Spleen (tissue), 7 donors: ENCODE measurements at regions not wholly inside any gene's neighbourhood (a gene's known extent, or its start where the extent isn't known, plus 50 kb on each side); places are given as distances from the start of the nearest gene placed in this dataset.

Experiments
- POLR2AphosphoS5 ChIP-seq, 3 donors: sonication (generic); formaldehyde crosslinking; IDR thresholded peaks; one replicate each; pipeline ENCODE4 v1.5.1; 2017; ENCODE audit warnings: antibody characterized with exemption in 3 of 3
- TF ChIP-seq, protein P1 (sequence below), 11 experiments: fragments of 200-600 bp in 7 of 11; fragments of 450-650 bp in 4 of 11; sonication (generic) in 4 of 11; IDR thresholded peaks in 8 of 11; conservative IDR thresholded peaks in 3 of 11; 1 replicate in 7 of 11; 2 replicates in 4 of 11; pipeline versions ENCODE4 v1.4.0 to v1.8.0; 2016 to 2021; ENCODE audit warnings: antibody characterized with exemption in 11 of 11, inconsistent platforms in 4 of 11, mild to moderate bottlenecking in 1 of 11
- donor health status: DM: no; HTN: no; CAD: no; lungs with moderate emphysema.
- donor health status: DM: no; HTN: no; CAD: no.
- donor health status: DM: no; HTN: no; CAD: no.

GRCh38 chr1:73886716-73887115 lies 311.3 kb downstream of the LRRIQ3 start:
- no peak for TF ChIP-seq POLR2AphosphoS5 (IDR thresholded peaks at IDR 0.05)
- TF ChIP-seq, protein P1, sequence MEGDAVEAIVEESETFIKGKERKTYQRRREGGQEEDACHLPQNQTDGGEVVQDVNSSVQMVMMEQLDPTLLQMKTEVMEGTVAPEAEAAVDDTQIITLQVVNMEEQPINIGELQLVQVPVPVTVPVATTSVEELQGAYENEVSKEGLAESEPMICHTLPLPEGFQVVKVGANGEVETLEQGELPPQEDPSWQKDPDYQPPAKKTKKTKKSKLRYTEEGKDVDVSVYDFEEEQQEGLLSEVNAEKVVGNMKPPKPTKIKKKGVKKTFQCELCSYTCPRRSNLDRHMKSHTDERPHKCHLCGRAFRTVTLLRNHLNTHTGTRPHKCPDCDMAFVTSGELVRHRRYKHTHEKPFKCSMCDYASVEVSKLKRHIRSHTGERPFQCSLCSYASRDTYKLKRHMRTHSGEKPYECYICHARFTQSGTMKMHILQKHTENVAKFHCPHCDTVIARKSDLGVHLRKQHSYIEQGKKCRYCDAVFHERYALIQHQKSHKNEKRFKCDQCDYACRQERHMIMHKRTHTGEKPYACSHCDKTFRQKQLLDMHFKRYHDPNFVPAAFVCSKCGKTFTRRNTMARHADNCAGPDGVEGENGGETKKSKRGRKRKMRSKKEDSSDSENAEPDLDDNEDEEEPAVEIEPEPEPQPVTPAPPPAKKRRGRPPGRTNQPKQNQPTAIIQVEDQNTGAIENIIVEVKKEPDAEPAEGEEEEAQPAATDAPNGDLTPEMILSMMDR (IDR thresholded peaks at IDR 0.05 in 8 of 11, conservative IDR thresholded peaks at IDR 0.05 in 3 of 11): no peak
